Astrocyte (in vitro differentiated cells and primary cell): ENCODE measurements at regions not wholly inside any gene's neighbourhood (a gene's known extent, or its start where the extent isn't known, plus 50 kb on each side); places are given as distances from the start of the nearest gene placed in this dataset.

Experiments
- DNase-seq: peaks from one replicate; pipeline ENCODE4 v3.0.0-alpha.2; 2010; ENCODE audit warnings: low read depth
- FAIRE-seq: peaks from 2 replicates; lab custom pipeline; 2011; peaks lifted over from hg19 to GRCh38; lab: Jason Lieb, UNC
- H2AFZ ChIP-seq: 2 replicates; pipeline ENCODE4 v1.6.0; 2012; ENCODE audit warnings: low read depth, low read length, inconsistent platforms
- H3K27ac ChIP-seq: 2 replicates; pipeline ENCODE4 v1.5.1; 2011; ENCODE audit warnings: low read depth, low read length, inconsistent platforms
- H3K27me3 ChIP-seq: 2 replicates; pipeline ENCODE4 v1.6.0; 2011; ENCODE audit warnings: low read length, inconsistent platforms; ENCODE audit not compliant: insufficient read depth
- H3K36me3 ChIP-seq: 2 replicates; pipeline ENCODE4 v1.5.1; 2011; ENCODE audit warnings: low read length, inconsistent platforms; ENCODE audit not compliant: insufficient read depth
- H3K4me1 ChIP-seq: 2 replicates; pipeline ENCODE4 v1.5.1; 2011; ENCODE audit warnings: low read length, inconsistent platforms; ENCODE audit not compliant: insufficient read depth
- H3K4me2 ChIP-seq: 2 replicates; pipeline ENCODE4 v1.6.0; 2012; ENCODE audit warnings: low read length, inconsistent platforms
- H3K4me3 ChIP-seq: 2 replicates; pipeline ENCODE4 v1.5.1; 2011; ENCODE audit warnings: low read depth, mild to moderate bottlenecking, low read length, inconsistent platforms; ENCODE audit not compliant: insufficient read depth
- H3K79me2 ChIP-seq: 2 replicates; pipeline ENCODE4 v1.6.0; 2012; ENCODE audit warnings: mild to moderate bottlenecking, low read length, inconsistent platforms; ENCODE audit not compliant: insufficient read depth
- H3K9ac ChIP-seq: 2 replicates; pipeline ENCODE4 v1.6.0; 2012; ENCODE audit warnings: mild to moderate bottlenecking, low read length, inconsistent platforms
- H3K9me3 ChIP-seq: 2 replicates; pipeline ENCODE4 v1.5.1; 2012; ENCODE audit warnings: low read depth, mild to moderate bottlenecking, low read length, inconsistent platforms; ENCODE audit not compliant: insufficient read depth
- H4K20me1 ChIP-seq: 2 replicates; pipeline ENCODE4 v1.6.0; 2012; ENCODE audit warnings: low read length, inconsistent platforms; ENCODE audit not compliant: insufficient read depth
- H3K27ac Mint-ChIP-seq: one replicate; pipeline ENCODE4 v1.8.0; 2021; ENCODE audit warnings: mild to moderate bottlenecking, mixed read lengths; ENCODE audit not compliant: unreplicated experiment
- H3K27me3 Mint-ChIP-seq: one replicate; pipeline ENCODE4 v1.8.0; 2021; ENCODE audit warnings: low read depth, mixed read lengths; ENCODE audit not compliant: unreplicated experiment
- H3K36me3 Mint-ChIP-seq: one replicate; pipeline ENCODE4 v1.8.0; 2021; ENCODE audit warnings: low read depth, mixed read lengths; ENCODE audit not compliant: unreplicated experiment
- H3K4me1 Mint-ChIP-seq: one replicate; pipeline ENCODE4 v1.8.0; 2021; ENCODE audit warnings: low read depth, mixed read lengths; ENCODE audit not compliant: unreplicated experiment
- H3K4me3 Mint-ChIP-seq: one replicate; pipeline ENCODE4 v1.8.0; 2021; ENCODE audit warnings: mild to moderate bottlenecking, moderate library complexity, mixed read lengths; ENCODE audit not compliant: unreplicated experiment
- H3K9me3 Mint-ChIP-seq: one replicate; pipeline ENCODE4 v1.8.0; 2021; ENCODE audit warnings: mild to moderate bottlenecking, mixed read lengths; ENCODE audit not compliant: unreplicated experiment
- CTCF ChIP-seq: IDR thresholded peaks from 2 replicates; pipeline ENCODE4 v1.5.1; 2011; ENCODE audit warnings: low read depth, mild to moderate bottlenecking, inconsistent platforms, low read length, moderate library complexity; ENCODE audit not compliant: insufficient read depth
- EZH2 ChIP-seq: IDR thresholded peaks from 2 replicates; pipeline ENCODE4 v1.6.1; 2012; ENCODE audit warnings: mild to moderate bottlenecking, low read length, inconsistent platforms; ENCODE audit not compliant: insufficient read depth

GRCh38 chr14:65922142-65922541 lies 509.6 kb downstream of the FUT8 start:
- Mint-ChIP-seq H3K9me3 (no peaks in the 10 kb centered on the region), H3K27ac (no peak overlapping the region), H3K4me3 (no peak overlapping the region), H3K27me3 (peaks cover 7% of the 10 kb centered on the region), H3K4me1 (peaks cover 5% of the 10 kb centered on the region), H3K36me3 (no peaks in the 10 kb centered on the region)
- no peak for DNase-seq
- H3K4me3 ChIP-seq, result no peak overlapping the region
- H4K20me1 ChIP-seq, result no peaks in the 10 kb centered on the region
- H3K9me3 ChIP-seq, result no peaks in the 10 kb centered on the region
- H3K4me1 ChIP-seq, result no peaks in the 10 kb centered on the region
- no peak overlapping the region for H3K9ac ChIP-seq
- H2AFZ ChIP-seq, result no peak overlapping the region
- TF ChIP-seq EZH2 (no peak), CTCF (no peak)
- H3K79me2 ChIP-seq, result no peaks in the 10 kb centered on the region
- H3K27me3 ChIP-seq, result peaks cover 6% of the 10 kb centered on the region
- FAIRE-seq, result no peak
- no peaks in the 10 kb centered on the region for H3K36me3 ChIP-seq
- no peak overlapping the region for H3K27ac ChIP-seq
- no peak overlapping the region for H3K4me2 ChIP-seq

- Histone ChIP-seq H3K9ac (no peak overlapping the region), H3K4me1 (no peaks in the 10 kb centered on the region), H3K36me3 (no peaks in the 10 kb centered on the region), H3K4me2 (no peak overlapping the region), H3K27me3 (peaks cover 7% of the 10 kb centered on the region), H4K20me1 (no peaks in the 10 kb centered on the region), H2AFZ (no peak overlapping the region), H3K79me2 (no peaks in the 10 kb centered on the region), H3K4me3 (no peak overlapping the region), H3K27ac (no peak overlapping the region), H3K9me3 (no peaks in the 10 kb centered on the region)
- H3K27ac Mint-ChIP-seq, result no peak overlapping the region
- DNase-seq (no peak), FAIRE-seq (no peak)
- H3K4me1 Mint-ChIP-seq, result peaks cover 5% of the 10 kb centered on the region
- peaks cover 8% of the 10 kb centered on the region for H3K27me3 Mint-ChIP-seq
- H3K9me3 Mint-ChIP-seq, result no peaks in the 10 kb centered on the region
- H3K4me3 Mint-ChIP-seq, result no peak overlapping the region
- no peaks in the 10 kb centered on the region for H3K36me3 Mint-ChIP-seq
- TF ChIP-seq EZH2, result no peak
- TF ChIP-seq CTCF, result no peak
Observed at GRCh38 chr14:65926504-65926903, 514.0 kb downstream of the FUT8 start.

- no peaks in the 10 kb centered on the region for H3K9me3 Mint-ChIP-seq
- no peak overlapping the region for H3K27ac Mint-ChIP-seq
- Histone ChIP-seq H2AFZ (no peak overlapping the region), H3K4me2 (no peak overlapping the region), H3K36me3 (no peaks in the 10 kb centered on the region), H3K9ac (no peak overlapping the region), H3K27ac (no peak overlapping the region), H3K4me1 (no peaks in the 10 kb centered on the region), H3K9me3 (no peaks in the 10 kb centered on the region), H4K20me1 (no peaks in the 10 kb centered on the region), H3K27me3 (peaks cover 7% of the 10 kb centered on the region), H3K4me3 (no peak overlapping the region), H3K79me2 (no peaks in the 10 kb centered on the region)
- TF ChIP-seq CTCF (no peak), EZH2 (no peak)
- peaks cover 8% of the 10 kb centered on the region for H3K27me3 Mint-ChIP-seq
- FAIRE-seq (no peak), DNase-seq (no peak)
- H3K36me3 Mint-ChIP-seq, result no peaks in the 10 kb centered on the region
- no peak overlapping the region for H3K4me3 Mint-ChIP-seq
- H3K4me1 Mint-ChIP-seq, result peaks cover 5% of the 10 kb centered on the region
Observed at GRCh38 chr14:65926935-65927700, 514.6 kb downstream of the FUT8 start.
